ENCODE measurements at regions not wholly inside any gene's neighbourhood (a gene's known extent, or its start where the extent isn't known, plus 50 kb on each side); places are given as distances from the start of the nearest gene placed in this dataset.

GRCh38 chr12:115478505-115478904 lies 794.5 kb upstream of the TBX3 start:
- Histone ChIP-seq H3K27ac (no peak overlapping the region), H3K4me3 (no peak overlapping the region), H3K9me3 (no peaks in the 10 kb centered on the region), H3K27me3 (replicated peaks; ENCODE audit: insufficient read depth) (no peaks in the 10 kb centered on the region), H3K4me1 (ENCODE audit: control insufficient read depth in 1 of 2, low read depth in 2 of 2) (no peaks in the 10 kb centered on the region), H3K36me3 (no peaks in the 10 kb centered on the region)
- DNase-seq (ENCODE audit: low spot score) (no peak), ATAC-seq (ENCODE audit: insufficient number of reproducible peaks, low FRiP score, low read depth) (no peak)
- no peak for TF ChIP-seq CTCF (IDR thresholded peaks at IDR 0.05)

- Histone ChIP-seq H3K4me1 (ENCODE audit: control insufficient read depth in 1 of 2, low read depth in 2 of 2) (no peaks in the 10 kb centered on the region), H3K27ac (no peak overlapping the region), H3K9me3 (no peaks in the 10 kb centered on the region), H3K27me3 (replicated peaks; ENCODE audit: insufficient read depth) (no peaks in the 10 kb centered on the region), H3K4me3 (no peak overlapping the region), H3K36me3 (no peaks in the 10 kb centered on the region)
- ATAC-seq (ENCODE audit: insufficient number of reproducible peaks, low FRiP score, low read depth) (no peak), DNase-seq (ENCODE audit: low spot score) (no peak)
- no peak for TF ChIP-seq CTCF (IDR thresholded peaks at IDR 0.05)
Measured at GRCh38 chr12:115474539-115475353, 790.8 kb upstream of the TBX3 start.

DNA sequence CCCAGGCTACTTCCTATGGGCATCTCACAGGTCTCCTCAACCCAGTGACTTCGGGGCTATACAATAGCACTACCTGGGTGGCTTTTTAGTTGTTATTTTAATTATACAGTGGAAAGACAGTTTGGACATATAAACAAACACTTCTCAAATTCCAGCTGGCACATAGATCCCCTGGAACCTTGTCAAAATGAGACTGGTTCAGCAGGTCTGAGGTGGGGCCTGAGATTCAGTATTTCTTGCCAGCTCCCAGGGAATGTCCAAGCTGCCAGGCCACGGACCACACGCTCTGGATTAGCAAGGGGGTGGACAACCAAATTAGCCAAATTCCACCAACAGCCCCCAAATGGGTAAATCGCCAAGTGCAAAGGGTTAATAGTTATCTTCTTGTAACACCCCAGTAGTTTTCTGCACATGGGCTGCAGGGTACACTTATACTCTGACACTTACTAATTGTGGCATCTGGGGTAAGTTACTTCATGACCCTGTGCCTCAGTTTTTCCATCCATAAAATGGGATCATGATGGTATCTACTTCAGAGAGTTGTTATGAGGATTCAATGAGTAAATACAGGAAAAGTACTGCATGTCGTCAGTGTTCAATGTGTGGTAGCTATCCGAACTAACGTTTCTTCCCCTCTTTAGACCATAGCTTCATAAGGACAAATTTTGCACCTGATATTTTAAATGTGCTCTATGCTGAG lies 789.4 kb upstream of the TBX3 start:
- no peaks in the 10 kb centered on the region for H3K27me3 ChIP-seq (replicated peaks; ENCODE audit: insufficient read depth)
- H3K4me3 ChIP-seq = no peak overlapping the region
- DNase-seq (ENCODE audit: low spot score) (no peak), ATAC-seq (ENCODE audit: insufficient number of reproducible peaks, low FRiP score, low read depth) (no peak)
- H3K4me1 ChIP-seq (ENCODE audit: control insufficient read depth in 1 of 2, low read depth in 2 of 2) = no peaks in the 10 kb centered on the region
- TF ChIP-seq CTCF (IDR thresholded peaks at IDR 0.05) = no peak
- H3K9me3 ChIP-seq = no peaks in the 10 kb centered on the region
- H3K27ac ChIP-seq = no peak overlapping the region
- no peaks in the 10 kb centered on the region for H3K36me3 ChIP-seq

DNA sequence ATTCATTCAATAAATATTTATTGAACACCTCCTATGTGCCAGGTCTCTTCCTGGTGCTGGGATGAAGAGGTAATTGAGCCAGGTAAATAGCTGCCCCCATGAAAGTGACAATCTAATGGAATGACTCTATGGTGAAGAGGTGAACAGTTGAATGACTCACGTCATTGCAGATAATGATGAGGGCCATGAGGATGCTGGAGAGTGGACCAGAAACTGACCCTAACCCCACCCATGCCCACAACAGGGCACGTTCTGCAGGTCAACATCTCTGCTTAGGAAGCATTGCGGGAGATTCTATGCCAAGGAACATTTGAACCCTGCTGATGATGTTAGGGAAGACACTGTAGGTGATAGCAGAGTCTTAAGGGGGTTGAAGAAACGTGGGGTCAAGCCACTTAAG lies 788.9 kb upstream of the TBX3 start:
- no peak for ATAC-seq (ENCODE audit: insufficient number of reproducible peaks, low FRiP score, low read depth)
- no peaks in the 10 kb centered on the region for H3K27me3 ChIP-seq (replicated peaks; ENCODE audit: insufficient read depth)

More for the DNA sequence above, 788.9 kb upstream of the TBX3 start:
- no peak for DNase-seq (ENCODE audit: low spot score)
- H3K36me3 ChIP-seq = no peaks in the 10 kb centered on the region
- H3K27ac ChIP-seq = no peak overlapping the region
- H3K4me1 ChIP-seq (ENCODE audit: control insufficient read depth in 1 of 2, low read depth in 2 of 2) = no peaks in the 10 kb centered on the region
- H3K4me3 ChIP-seq = no peak overlapping the region
- TF ChIP-seq CTCF (IDR thresholded peaks at IDR 0.05) = no peak
- no peaks in the 10 kb centered on the region for H3K9me3 ChIP-seq

Measured in thoracic aorta (tissue), 2 donors.